Neural crest cell (in vitro differentiated cells): ENCODE measurements at regions not wholly inside any gene's neighbourhood (a gene's known extent, or its start where the extent isn't known, plus 50 kb on each side); places are given as distances from the start of the nearest gene placed in this dataset.

Experiments
- DNase-seq: peaks from one replicate; pipeline ENCODE4 v3.0.0; 2021; ENCODE audit warnings: low read depth, mixed read lengths, low spot score
- H3K27ac Mint-ChIP-seq: one replicate; pipeline ENCODE4 v1.8.0; 2021; ENCODE audit warnings: mild to moderate bottlenecking, mixed read lengths; ENCODE audit not compliant: unreplicated experiment
- H3K27me3 Mint-ChIP-seq: 2 replicates; pipeline ENCODE4 v1.8.0; 2021; ENCODE audit warnings: low read depth, mild to moderate bottlenecking, mixed read lengths
- H3K36me3 Mint-ChIP-seq: 2 replicates; pipeline ENCODE4 v1.8.0; 2021; ENCODE audit warnings: low read depth, mild to moderate bottlenecking, mixed read lengths
- H3K4me1 Mint-ChIP-seq: 2 replicates; pipeline ENCODE4 v1.8.0; 2021; ENCODE audit warnings: mixed read lengths
- H3K4me3 Mint-ChIP-seq: one replicate; pipeline ENCODE4 v1.8.0; 2021; ENCODE audit warnings: mild to moderate bottlenecking, mixed read lengths
- H3K9me3 Mint-ChIP-seq: 2 replicates; pipeline ENCODE4 v1.8.0; 2021; ENCODE audit warnings: mixed read lengths
- TF ChIP-seq, protein P1 (sequence below): fragments of 200-600 bp; sonication (generic); conservative IDR thresholded peaks from 2 replicates; pipeline ENCODE4 v1.5.0; 2021; ENCODE audit warnings: antibody characterized with exemption, mild to moderate bottlenecking

DNA sequence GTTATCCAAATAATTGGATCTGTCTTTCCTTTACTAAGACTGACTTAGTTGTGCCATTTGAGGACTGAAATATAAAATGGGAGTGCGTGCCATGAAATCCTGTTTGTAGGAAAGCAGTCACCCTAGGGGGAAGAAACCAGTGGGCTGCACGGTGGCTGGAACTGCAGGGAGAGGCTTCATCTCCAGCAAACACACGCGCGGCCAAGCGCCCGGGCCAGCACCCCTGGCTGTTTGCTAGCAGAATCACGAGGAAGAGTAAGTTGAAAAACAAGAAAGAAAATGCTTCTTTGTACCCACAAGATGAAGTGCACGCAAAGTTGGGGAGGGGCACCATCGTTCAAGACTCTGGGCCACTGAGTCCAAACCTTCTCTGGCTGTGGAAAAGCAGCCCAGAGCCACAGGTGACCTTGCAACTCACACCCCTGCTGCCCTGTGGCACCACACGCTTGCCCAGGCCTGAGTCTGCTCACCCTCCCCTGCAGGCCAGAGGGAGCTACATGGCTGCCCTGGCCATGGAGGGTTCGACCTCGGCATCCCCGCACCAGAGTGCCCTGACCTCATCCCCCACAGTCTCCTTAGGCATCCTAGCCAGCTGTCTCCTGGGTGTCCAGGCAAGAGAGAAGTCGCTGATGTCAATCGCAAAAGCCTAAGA lies 55.2 kb downstream of the IRX2 start:
- peaks cover 3% of the 10 kb centered on the region for H3K36me3 Mint-ChIP-seq
- peaks cover 10% of the 10 kb centered on the region for H3K9me3 Mint-ChIP-seq
- H3K4me3 Mint-ChIP-seq = no peak overlapping the region
- H3K27me3 Mint-ChIP-seq = peaks cover 3% of the 10 kb centered on the region
- DNase-seq = no peak
- TF ChIP-seq, protein P1, sequence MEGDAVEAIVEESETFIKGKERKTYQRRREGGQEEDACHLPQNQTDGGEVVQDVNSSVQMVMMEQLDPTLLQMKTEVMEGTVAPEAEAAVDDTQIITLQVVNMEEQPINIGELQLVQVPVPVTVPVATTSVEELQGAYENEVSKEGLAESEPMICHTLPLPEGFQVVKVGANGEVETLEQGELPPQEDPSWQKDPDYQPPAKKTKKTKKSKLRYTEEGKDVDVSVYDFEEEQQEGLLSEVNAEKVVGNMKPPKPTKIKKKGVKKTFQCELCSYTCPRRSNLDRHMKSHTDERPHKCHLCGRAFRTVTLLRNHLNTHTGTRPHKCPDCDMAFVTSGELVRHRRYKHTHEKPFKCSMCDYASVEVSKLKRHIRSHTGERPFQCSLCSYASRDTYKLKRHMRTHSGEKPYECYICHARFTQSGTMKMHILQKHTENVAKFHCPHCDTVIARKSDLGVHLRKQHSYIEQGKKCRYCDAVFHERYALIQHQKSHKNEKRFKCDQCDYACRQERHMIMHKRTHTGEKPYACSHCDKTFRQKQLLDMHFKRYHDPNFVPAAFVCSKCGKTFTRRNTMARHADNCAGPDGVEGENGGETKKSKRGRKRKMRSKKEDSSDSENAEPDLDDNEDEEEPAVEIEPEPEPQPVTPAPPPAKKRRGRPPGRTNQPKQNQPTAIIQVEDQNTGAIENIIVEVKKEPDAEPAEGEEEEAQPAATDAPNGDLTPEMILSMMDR = no peak
- H3K4me1 Mint-ChIP-seq = peaks cover 5% of the 10 kb centered on the region
- H3K27ac Mint-ChIP-seq = no peak overlapping the region

DNA sequence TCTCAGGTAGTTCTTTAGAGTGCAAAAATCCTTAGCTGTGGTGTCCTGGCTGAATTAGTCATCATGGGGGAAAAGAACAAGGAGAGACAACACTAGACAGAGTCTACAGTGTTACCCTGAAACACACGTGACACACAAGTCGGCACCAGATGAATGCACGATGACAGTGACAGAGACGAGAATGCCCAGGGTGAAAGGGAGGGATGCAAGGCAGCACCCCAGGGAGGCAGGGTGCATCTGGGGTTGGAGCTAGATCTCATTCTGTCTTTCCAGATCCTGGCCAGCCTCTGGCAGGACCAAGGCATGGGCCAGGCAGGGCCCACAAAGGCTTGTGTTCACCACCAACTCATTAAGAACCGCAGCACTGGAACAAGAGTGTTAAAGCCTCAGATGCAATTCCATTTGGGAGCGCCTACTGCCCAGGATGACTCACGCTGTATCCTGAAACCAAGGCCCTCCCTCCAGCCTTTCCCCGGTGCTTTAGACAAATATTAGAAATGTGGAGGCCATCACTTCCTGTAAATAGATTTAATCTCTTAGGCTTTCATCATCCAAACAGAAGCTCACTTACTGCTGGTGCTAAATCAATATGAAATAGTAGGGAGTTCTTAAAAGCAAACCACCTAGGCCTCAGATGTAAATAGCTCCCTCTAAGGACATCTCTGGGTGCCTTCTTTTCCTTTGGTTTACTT lies 56.1 kb downstream of the IRX2 start:
- H3K27ac Mint-ChIP-seq = no peak overlapping the region
- TF ChIP-seq, protein P1 = no peak
- H3K4me1 Mint-ChIP-seq = peaks cover 5% of the 10 kb centered on the region

DNA sequence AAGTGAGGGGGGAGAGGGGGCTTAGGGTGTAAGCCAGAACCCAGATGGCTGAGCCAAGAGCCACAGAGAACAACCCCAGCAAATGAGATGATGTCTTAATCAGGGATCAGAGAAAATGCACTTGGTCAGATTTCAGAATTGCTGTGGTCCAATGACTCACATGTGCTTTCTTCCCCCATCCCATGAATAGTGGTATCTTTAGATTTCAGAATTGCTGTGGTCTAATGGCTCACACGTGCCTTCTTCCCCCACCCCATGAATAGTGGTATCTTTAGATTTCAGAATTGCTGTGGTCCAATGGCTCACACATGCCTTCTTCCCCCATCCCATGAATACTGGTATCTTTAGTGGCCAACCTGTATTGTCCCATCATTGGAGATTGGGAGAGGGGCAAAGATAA lies 59.9 kb downstream of the IRX2 start:
- TF ChIP-seq, protein P1 = no peak
- peaks cover 3% of the 10 kb centered on the region for H3K27me3 Mint-ChIP-seq
- peaks cover 6% of the 10 kb centered on the region for H3K36me3 Mint-ChIP-seq
- H3K9me3 Mint-ChIP-seq = peaks cover 12% of the 10 kb centered on the region
- DNase-seq = no peak
- no peak overlapping the region for H3K27ac Mint-ChIP-seq
- H3K4me3 Mint-ChIP-seq = no peak overlapping the region
- H3K4me1 Mint-ChIP-seq = peaks cover 1% of the 10 kb centered on the region

More for the DNA sequence above, 56.1 kb downstream of the IRX2 start:
- Mint-ChIP-seq H3K36me3 (peaks cover 6% of the 10 kb centered on the region), H3K4me3 (no peak overlapping the region), H3K27me3 (peaks cover 3% of the 10 kb centered on the region), H3K9me3 (peaks cover 12% of the 10 kb centered on the region)
- DNase-seq = no peak

DNA sequence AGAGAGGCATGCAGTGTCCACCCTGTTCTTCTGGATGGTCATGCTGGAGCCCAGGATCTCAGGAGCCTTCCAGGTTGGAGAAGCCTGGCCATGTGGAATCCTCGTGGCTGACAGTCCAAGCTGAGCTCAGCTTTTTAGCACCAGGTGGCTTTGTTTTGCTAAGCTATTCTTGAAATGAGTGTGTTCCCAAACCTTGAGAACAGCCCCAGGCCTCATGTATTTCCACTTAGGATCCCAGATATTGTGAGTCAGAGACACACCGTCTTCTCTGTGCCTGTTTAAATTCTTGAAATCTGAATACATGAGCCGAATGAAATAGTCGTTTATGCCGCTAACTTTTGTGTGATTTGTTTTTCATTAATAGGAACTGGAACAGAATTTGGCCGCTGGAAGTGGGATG lies 61.2 kb downstream of the IRX2 start:
- Mint-ChIP-seq H3K27me3 (peaks cover 3% of the 10 kb centered on the region), H3K4me3 (no peak overlapping the region)

DNA sequence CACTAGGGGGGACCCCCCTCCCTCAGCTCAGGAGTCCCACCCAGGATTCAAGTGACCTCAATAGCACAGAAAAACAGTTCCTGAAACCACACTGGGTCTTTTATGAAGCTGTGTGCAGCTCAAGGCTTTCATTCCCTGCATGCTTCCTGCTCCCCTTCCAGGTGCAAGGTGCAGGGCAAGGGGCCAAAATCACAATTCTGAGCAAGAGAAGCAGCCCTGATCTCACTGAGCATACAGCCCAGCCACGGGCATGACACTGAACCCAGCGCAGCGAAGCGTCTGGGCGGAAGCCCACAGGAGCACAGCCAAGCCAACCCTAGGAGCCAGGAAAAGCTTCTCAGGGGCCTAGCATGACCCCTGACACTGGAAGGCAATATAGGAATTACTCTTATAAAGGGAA lies 62.9 kb downstream of the IRX2 start:
- Mint-ChIP-seq H3K36me3 (peaks cover 6% of the 10 kb centered on the region), H3K4me1 (peaks cover 10% of the 10 kb centered on the region), H3K4me3 (no peak overlapping the region), H3K27me3 (peaks cover 3% of the 10 kb centered on the region), H3K27ac (no peak overlapping the region), H3K9me3 (peaks cover 5% of the 10 kb centered on the region)
- TF ChIP-seq, protein P1 = no peak
- DNase-seq = no peak

More for the DNA sequence above, 61.2 kb downstream of the IRX2 start:
- TF ChIP-seq, protein P1 = no peak
- peaks cover 10% of the 10 kb centered on the region for H3K4me1 Mint-ChIP-seq
- no peak for DNase-seq
- no peak overlapping the region for H3K27ac Mint-ChIP-seq
- peaks cover 6% of the 10 kb centered on the region for H3K36me3 Mint-ChIP-seq
- H3K9me3 Mint-ChIP-seq = peaks cover 10% of the 10 kb centered on the region
